RWPE2 (cell line): ENCODE measurements at regions not wholly inside any gene's neighbourhood (a gene's known extent, or its start where the extent isn't known, plus 50 kb on each side); places are given as distances from the start of the nearest gene placed in this dataset.

Source experiments
- ATAC-seq: fragments of 200-7000 bp; cut with Tn5 transposase; 3 replicates; pipeline ENCODE4 v1.9.1; 2021; ENCODE audit warnings: low read depth
- DNase-seq: peaks from one replicate; pipeline ENCODE4 v3.0.0-alpha.2; 2020; ENCODE audit warnings: low spot score
- H3K27ac ChIP-seq: fragments of 450-650 bp; 2 replicates; pipeline ENCODE4 v1.5.1; 2017; ENCODE audit warnings: mild to moderate bottlenecking; ENCODE audit not compliant: poor library complexity, severe bottlenecking
- H3K27me3 ChIP-seq: fragments of 250-450 bp; sonication (Bioruptor Pico); 2 replicates; pipeline ENCODE4 v1.5.1; 2021; ENCODE audit warnings: mild to moderate bottlenecking, moderate library complexity; ENCODE audit not compliant: insufficient read depth, poor library complexity, severe bottlenecking
- H3K36me3 ChIP-seq: fragments of 250-450 bp; sonication (Bioruptor Pico); 2 replicates; pipeline ENCODE4 v1.5.1; 2020; ENCODE audit warnings: low read depth, mild to moderate bottlenecking, moderate library complexity
- H3K4me1 ChIP-seq: fragments of 250-450 bp; sonication (Bioruptor Pico); 2 replicates; pipeline ENCODE4 v1.5.1; 2021; ENCODE audit warnings: mild to moderate bottlenecking, moderate library complexity; ENCODE audit not compliant: insufficient read depth, poor library complexity, severe bottlenecking
- H3K4me3 ChIP-seq: fragments of 250-450 bp; sonication (Bioruptor Pico); 2 replicates; pipeline ENCODE4 v1.5.1; 2021; ENCODE audit warnings: mild to moderate bottlenecking, moderate library complexity; ENCODE audit not compliant: severe bottlenecking
- H3K9me3 ChIP-seq: fragments of 250-450 bp; sonication (Bioruptor Pico); 2 replicates; pipeline ENCODE4 v1.5.1; 2021; ENCODE audit warnings: mild to moderate bottlenecking, moderate library complexity; ENCODE audit not compliant: severe bottlenecking
- CTCF ChIP-seq: fragments of 450-650 bp; IDR thresholded peaks from one replicate; pipeline ENCODE4 v1.5.1; 2017; ENCODE audit warnings: mild to moderate bottlenecking, moderate library complexity; ENCODE audit not compliant: poor library complexity, severe bottlenecking

- H3K9me3 ChIP-seq = no peaks in the 10 kb centered on the region
- DNase-seq = no peak
- peaks cover 8% of the 10 kb centered on the region for H3K27me3 ChIP-seq
- H3K4me3 ChIP-seq = no peak overlapping the region
- H3K36me3 ChIP-seq = no peaks in the 10 kb centered on the region
- TF ChIP-seq CTCF = no peak
- no peak overlapping the region for H3K27ac ChIP-seq
- no peak for ATAC-seq
- no peaks in the 10 kb centered on the region for H3K4me1 ChIP-seq
Measured at GRCh38 chr16:9170470-9170869, 79.0 kb downstream of the HAPSTR1 start.

DNA sequence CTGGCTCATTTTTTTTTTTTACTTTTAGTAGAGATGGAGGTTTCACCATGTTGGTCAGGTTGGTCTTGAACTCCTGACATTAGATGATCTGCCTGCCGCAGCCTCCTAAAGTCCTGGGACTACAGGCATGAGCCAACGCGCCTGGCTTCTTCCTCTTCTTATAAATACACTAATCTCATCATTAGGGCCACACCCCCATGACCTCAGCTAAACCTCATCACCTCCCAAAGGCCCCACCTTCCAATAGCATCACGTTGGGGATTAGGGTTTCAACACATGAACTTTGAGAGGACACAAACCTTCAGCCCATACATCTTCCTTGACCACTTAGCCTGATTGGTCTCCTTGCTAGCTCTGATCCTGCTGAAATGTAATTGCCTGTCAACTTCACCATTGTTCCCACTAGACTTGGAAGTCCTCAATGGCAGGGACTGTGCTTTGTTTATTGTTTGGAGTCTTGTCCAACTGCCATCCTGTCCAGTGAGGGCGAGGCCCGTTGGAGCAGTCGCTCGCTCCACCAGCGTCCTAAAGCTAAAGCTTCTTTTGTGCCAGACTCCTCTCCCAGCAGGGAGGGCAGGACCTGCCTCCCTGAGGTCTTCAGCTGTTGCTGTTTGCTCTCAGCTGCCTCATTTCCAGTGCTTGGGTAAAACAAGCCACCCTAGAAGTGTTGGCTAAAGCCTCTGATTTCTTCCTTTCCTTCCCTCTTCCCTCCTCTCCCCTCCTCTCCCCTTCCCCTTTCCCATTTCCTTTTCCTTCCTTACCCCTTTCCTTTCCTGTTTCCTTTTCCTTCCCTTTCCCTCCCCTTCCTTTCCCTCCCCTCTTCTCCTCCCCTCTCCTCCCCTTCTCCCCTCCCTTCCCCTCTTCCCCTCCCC, 85.3 kb downstream of the HAPSTR1 start:
- TF ChIP-seq CTCF = no peak
- Histone ChIP-seq H3K36me3 (no peaks in the 10 kb centered on the region), H3K4me1 (no peaks in the 10 kb centered on the region), H3K9me3 (no peaks in the 10 kb centered on the region), H3K27me3 (peaks cover 8% of the 10 kb centered on the region), H3K4me3 (no peak overlapping the region), H3K27ac (no peak overlapping the region)
- DNase-seq = no peak
- no peak for ATAC-seq

DNA sequence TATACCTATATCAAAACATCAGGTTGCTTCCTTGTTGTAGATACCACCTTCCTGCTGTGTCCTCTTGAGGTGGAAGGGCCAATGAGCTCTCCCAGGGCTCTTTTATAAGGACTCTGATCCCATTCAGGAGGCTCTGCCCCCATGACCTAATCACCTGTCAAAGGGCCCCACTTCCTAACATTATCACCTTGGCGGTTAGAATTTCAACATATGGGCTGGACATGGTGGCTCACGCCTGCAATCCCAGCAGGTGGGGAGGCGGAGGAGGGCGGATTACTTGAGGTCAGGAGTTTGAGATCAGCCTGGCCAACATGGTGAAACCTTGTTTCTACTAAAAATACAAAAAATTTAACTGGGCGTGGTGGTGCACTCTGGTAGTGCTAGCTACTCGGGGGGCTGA, 86.4 kb downstream of the HAPSTR1 start:
- TF ChIP-seq CTCF = no peak
- Histone ChIP-seq H3K27me3 (peaks cover 8% of the 10 kb centered on the region), H3K4me3 (no peak overlapping the region), H3K9me3 (no peaks in the 10 kb centered on the region), H3K27ac (no peak overlapping the region), H3K4me1 (no peaks in the 10 kb centered on the region), H3K36me3 (no peaks in the 10 kb centered on the region)
- ATAC-seq = no peak
- no peak for DNase-seq

- H3K36me3 ChIP-seq = no peaks in the 10 kb centered on the region
- no peaks in the 10 kb centered on the region for H3K4me1 ChIP-seq
- ATAC-seq (no peak), DNase-seq (no peak)
- H3K9me3 ChIP-seq = no peaks in the 10 kb centered on the region
- no peaks in the 10 kb centered on the region for H3K27me3 ChIP-seq
- no peak overlapping the region for H3K27ac ChIP-seq
- no peak overlapping the region for H3K4me3 ChIP-seq
- no peak for TF ChIP-seq CTCF
Measured at GRCh38 chr16:9183682-9184353, 92.4 kb downstream of the HAPSTR1 start.

DNA sequence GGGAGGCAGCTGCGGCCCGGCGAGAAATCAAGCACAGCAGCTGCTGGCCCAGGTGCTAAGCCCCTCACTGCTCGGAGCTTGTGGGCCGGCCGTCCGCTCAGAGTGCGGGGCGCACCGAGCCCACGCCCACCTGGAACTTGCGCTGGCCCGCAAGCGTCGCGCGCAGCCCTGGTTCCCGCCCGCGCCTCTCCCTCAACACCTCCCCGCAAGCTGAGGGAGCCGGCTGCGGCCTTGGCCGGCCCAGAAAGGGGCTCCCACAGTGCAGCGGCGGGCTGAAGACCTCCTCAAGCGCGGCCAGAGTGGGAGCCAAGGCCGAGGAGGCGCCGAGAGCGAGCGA, 92.9 kb downstream of the HAPSTR1 start:
- Histone ChIP-seq H3K36me3 (no peaks in the 10 kb centered on the region), H3K4me3 (no peak overlapping the region)
- no peak for TF ChIP-seq CTCF

More for the DNA sequence above, 92.9 kb downstream of the HAPSTR1 start:
- H3K9me3 ChIP-seq = no peaks in the 10 kb centered on the region
- H3K27me3 ChIP-seq = no peaks in the 10 kb centered on the region
- DNase-seq (no peak), ATAC-seq (no peak)
- no peak overlapping the region for H3K27ac ChIP-seq
- no peaks in the 10 kb centered on the region for H3K4me1 ChIP-seq
